ENCODE measurements at regions not wholly inside any gene's neighbourhood (a gene's known extent, or its start where the extent isn't known, plus 50 kb on each side); places are given as distances from the start of the nearest gene placed in this dataset.
"Not testable (repeated sequence)": the region's sequence is repeated elsewhere in the genome, so short reads cannot be mapped to it uniquely, and the experiment has no call there.

DNA sequence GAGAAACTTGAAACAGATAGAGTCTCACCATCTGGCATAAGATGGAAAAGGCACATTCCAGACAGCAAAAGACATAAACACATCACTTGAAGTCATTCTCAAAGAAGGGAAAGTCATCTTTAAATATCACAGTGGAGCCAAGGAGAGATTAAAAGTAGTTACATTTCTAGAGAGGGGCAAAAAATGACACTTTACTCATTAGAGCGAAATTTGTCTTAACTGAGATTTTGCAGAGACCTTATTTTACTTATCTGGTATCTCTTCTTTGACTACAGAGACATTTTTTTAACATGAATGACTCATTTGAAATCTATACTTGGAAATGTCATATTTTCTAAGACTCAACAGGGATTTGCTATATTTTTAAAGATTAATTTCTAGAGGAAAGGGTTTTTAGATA, 339.0 kb upstream of the KIF2B start:
- peaks cover 3% of the 10 kb centered on the region for H3K9me3 Mint-ChIP-seq
- H3K27me3 Mint-ChIP-seq: no peaks in the 10 kb centered on the region
- H3K36me3 Mint-ChIP-seq: no peaks in the 10 kb centered on the region
- no peak for DNase-seq
- H3K27ac Mint-ChIP-seq: no peak overlapping the region
- H3K4me1 Mint-ChIP-seq: no peaks in the 10 kb centered on the region
- no peak overlapping the region for H3K4me3 Mint-ChIP-seq

DNA sequence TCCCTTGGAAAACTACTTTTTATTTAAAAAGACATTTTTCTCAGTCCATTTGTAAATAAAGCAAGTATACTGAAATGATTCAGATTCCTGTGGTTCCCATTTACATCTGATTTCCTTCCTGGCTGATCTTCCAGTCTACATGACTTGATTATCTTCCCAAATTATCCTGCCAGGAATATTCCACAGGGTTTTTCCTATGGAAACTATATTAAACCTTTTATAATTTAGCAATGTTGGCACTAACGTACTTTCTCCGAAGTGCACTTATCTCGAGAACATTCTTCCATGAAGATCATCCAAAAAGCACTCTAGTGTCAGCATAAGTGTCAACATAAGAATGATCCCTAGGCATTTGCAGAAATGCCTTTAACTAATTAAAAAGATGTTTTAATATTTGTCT, 347.7 kb upstream of the KIF2B start:
- Mint-ChIP-seq H3K9me3 (no peaks in the 10 kb centered on the region), H3K4me3 (no peak overlapping the region), H3K36me3 (no peaks in the 10 kb centered on the region), H3K4me1 (no peaks in the 10 kb centered on the region), H3K27ac (no peak overlapping the region), H3K27me3 (no peaks in the 10 kb centered on the region)
- DNase-seq: no peak

DNA sequence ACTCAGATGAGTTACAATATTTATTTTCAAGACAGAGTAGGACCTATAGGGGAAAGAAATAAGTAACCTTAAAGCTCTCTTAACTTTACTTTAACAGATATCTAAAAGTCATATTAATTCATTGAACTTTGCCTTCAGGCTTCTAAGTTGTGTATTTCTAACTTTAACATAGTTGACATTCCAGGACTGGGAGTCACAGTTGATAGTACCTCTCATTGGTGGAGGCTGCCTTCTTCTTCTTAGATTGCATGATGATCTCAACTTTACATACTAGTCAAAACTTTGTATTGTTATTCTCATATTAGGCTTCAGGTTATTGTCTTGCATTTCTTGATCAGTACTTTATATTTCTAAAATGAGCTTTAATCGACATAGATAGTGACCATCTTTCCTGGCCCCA, 350.1 kb upstream of the KIF2B start:
- Mint-ChIP-seq H3K4me1 (no peaks in the 10 kb centered on the region), H3K27me3 (no peaks in the 10 kb centered on the region), H3K36me3 (no peaks in the 10 kb centered on the region), H3K9me3 (peaks cover 4% of the 10 kb centered on the region), H3K4me3 (no peak overlapping the region), H3K27ac (no peak overlapping the region)
- no peak for DNase-seq

DNA sequence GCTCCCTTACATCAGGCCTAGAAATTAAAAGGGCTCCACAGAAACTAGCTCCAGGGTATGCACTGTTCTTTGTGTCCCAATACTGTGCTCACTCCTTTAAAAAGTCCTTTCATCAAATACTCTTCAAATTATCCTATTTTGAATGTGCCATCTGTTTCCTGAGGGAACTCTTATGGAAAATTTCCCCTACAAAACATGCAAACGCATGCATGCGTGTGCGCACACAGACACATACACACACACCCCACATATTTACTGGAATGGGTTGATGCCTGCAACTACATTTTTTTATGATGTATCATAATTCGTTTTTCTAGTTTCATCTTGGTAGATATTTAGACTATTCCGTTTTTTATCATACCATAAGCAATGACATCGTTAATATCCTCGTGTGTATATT, 351.2 kb upstream of the KIF2B start:
- no peak overlapping the region for H3K4me3 Mint-ChIP-seq
- H3K27me3 Mint-ChIP-seq: no peaks in the 10 kb centered on the region
- no peak overlapping the region for H3K27ac Mint-ChIP-seq
- H3K4me1 Mint-ChIP-seq: no peaks in the 10 kb centered on the region
- peaks cover 4% of the 10 kb centered on the region for H3K9me3 Mint-ChIP-seq
- no peak for DNase-seq
- no peaks in the 10 kb centered on the region for H3K36me3 Mint-ChIP-seq

GRCh38 chr17:53470626-53471025, 352.1 kb upstream of the KIF2B start:
- no peaks in the 10 kb centered on the region for H3K4me1 Mint-ChIP-seq
- peaks cover 4% of the 10 kb centered on the region for H3K9me3 Mint-ChIP-seq
- no peaks in the 10 kb centered on the region for H3K27me3 Mint-ChIP-seq
- no peak overlapping the region for H3K4me3 Mint-ChIP-seq
- H3K36me3 Mint-ChIP-seq: no peaks in the 10 kb centered on the region
- no peak for DNase-seq
- H3K27ac Mint-ChIP-seq: no peak overlapping the region

DNA sequence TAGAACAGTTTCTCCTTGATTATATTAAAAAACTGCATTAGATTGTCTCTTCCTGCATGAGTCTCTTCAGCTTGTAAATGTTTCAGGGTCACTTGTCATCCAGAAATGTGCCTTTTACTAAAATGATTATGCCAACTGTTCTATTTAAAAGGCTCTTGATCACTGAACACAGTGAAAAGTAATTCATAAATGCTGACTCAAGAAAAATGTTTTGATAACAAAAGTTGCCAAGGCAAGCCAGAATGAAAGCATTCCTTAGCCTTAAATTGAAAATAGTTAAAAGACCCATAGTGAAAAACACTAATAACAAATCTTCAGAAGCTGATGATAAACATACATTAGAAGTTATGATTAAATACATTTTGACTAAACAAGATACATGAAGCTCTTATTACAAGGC, 356.0 kb upstream of the KIF2B start:
- no peaks in the 10 kb centered on the region for H3K36me3 Mint-ChIP-seq
- no peak for DNase-seq
- H3K27me3 Mint-ChIP-seq: no peaks in the 10 kb centered on the region
- H3K4me1 Mint-ChIP-seq: no peaks in the 10 kb centered on the region
- H3K4me3 Mint-ChIP-seq: no peak overlapping the region
- H3K27ac Mint-ChIP-seq: no peak overlapping the region
- peaks cover 6% of the 10 kb centered on the region for H3K9me3 Mint-ChIP-seq

DNA sequence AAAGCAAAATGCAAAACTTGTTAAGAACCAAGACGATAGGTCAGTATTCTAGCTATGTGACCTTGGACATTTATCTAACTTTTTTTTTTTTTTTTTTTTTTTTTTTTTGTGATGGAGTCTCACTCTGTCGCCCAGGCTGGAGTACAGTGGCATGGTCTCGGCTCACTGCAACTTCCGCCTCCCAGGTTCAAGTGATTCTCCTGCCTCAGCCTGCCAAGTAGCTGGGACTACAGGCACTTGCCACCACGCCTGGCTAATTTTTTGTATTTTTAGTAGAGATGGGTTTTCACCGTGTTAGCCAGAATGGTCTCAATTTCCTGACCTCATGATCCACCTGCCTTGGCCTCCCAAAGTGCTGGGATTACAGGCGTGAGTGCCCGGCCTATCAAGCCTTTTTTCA, 358.3 kb upstream of the KIF2B start:
- not testable (repeated sequence) for H3K36me3 Mint-ChIP-seq, H3K4me1 Mint-ChIP-seq, H3K9me3 Mint-ChIP-seq, H3K27me3 Mint-ChIP-seq, DNase-seq, H3K27ac Mint-ChIP-seq, H3K4me3 Mint-ChIP-seq

DNA sequence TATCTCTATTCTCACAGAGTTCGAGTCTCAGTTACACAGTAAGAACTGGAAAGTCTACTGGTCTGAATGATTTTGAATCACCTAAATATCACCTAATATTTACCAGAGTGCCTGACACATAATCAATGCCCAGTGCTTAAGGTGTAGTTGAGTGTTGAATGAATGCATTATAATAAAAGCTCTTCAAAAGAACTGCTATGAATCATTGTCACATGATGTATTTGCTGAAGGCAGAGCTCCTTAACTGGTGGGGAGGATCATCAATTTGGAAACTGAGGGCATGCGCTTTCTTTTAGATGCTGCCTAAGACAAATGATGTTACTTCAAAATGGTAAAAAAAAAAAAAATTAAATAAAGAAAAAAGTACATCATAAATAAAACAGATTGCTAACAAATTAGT, 359.4 kb upstream of the KIF2B start:
- Mint-ChIP-seq H3K36me3 (no peaks in the 10 kb centered on the region), H3K4me1 (no peaks in the 10 kb centered on the region), H3K9me3 (peaks cover 5% of the 10 kb centered on the region), H3K27me3 (no peaks in the 10 kb centered on the region), H3K4me3 (no peak overlapping the region), H3K27ac (no peak overlapping the region)
- no peak for DNase-seq

GRCh38 chr17:53462393-53462811, 360.3 kb upstream of the KIF2B start:
- Mint-ChIP-seq H3K27ac (no peak overlapping the region), H3K4me1 (no peaks in the 10 kb centered on the region), H3K27me3 (no peaks in the 10 kb centered on the region), H3K4me3 (no peak overlapping the region), H3K9me3 (peaks cover 1% of the 10 kb centered on the region), H3K36me3 (no peaks in the 10 kb centered on the region)
- DNase-seq: no peak

DNA sequence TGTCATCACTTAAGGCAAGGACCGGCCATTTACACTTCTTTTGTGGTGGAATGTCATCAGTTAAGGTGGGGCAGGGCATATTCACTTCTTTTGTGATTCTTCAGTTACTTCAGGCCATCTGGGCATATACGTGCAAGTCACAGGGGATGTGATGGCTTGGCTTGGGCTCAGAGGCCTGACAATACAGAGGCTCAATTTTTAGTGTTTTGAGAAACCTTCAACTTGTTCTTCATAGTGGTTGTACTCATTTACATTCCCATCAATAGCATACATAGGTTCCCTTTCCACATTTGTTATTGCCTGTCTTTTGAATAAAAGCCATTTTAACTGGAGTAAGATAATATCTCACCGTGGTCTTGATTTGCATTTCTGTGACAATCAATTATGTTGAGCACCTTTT, 366.8 kb upstream of the KIF2B start:
- H3K4me1 Mint-ChIP-seq, H3K9me3 Mint-ChIP-seq, H3K27ac Mint-ChIP-seq, DNase-seq, H3K4me3 Mint-ChIP-seq, H3K27me3 Mint-ChIP-seq, H3K36me3 Mint-ChIP-seq: not testable (repeated sequence)

- H3K27ac Mint-ChIP-seq: no peak overlapping the region
- no peaks in the 10 kb centered on the region for H3K4me1 Mint-ChIP-seq
- no peak overlapping the region for H3K4me3 Mint-ChIP-seq
- H3K27me3 Mint-ChIP-seq: no peaks in the 10 kb centered on the region
- peaks cover 5% of the 10 kb centered on the region for H3K9me3 Mint-ChIP-seq
- H3K36me3 Mint-ChIP-seq: no peaks in the 10 kb centered on the region
- DNase-seq: no peak
Measured at GRCh38 chr17:53454337-53454736, 368.4 kb upstream of the KIF2B start.

DNA sequence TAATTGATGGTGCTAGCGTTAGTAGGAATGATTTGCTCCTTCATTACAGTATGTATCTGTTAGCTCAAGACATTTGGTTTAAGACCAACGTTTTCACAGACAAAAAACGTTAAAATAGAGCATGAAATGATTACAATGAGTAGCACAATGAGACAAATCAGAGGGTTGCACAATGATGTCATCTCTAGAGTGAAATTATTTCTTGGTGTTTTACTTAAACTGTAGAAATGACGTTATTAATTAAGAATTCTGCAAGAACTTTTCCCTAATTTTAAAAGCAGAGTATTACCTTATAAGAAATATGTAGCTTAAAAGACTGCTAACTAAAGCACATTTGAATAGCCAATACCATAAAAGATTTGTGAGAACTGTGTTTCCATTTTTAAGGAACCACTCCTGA, 373.4 kb upstream of the KIF2B start:
- Mint-ChIP-seq H3K27ac (no peak overlapping the region), H3K4me3 (no peak overlapping the region), H3K27me3 (no peaks in the 10 kb centered on the region), H3K4me1 (no peaks in the 10 kb centered on the region), H3K36me3 (no peaks in the 10 kb centered on the region), H3K9me3 (peaks cover under 1% of the 10 kb centered on the region)
- no peak for DNase-seq

GRCh38 chr17:53428913-53429312, 393.8 kb upstream of the KIF2B start:
- Mint-ChIP-seq H3K36me3 (no peaks in the 10 kb centered on the region), H3K27ac (no peak overlapping the region), H3K4me1 (no peaks in the 10 kb centered on the region), H3K27me3 (no peaks in the 10 kb centered on the region), H3K4me3 (no peak overlapping the region), H3K9me3 (peaks cover 3% of the 10 kb centered on the region)
- DNase-seq: no peak

GRCh38 chr17:53426505-53426904, 396.2 kb upstream of the KIF2B start:
- H3K9me3 Mint-ChIP-seq: peaks cover 3% of the 10 kb centered on the region
- no peaks in the 10 kb centered on the region for H3K27me3 Mint-ChIP-seq
- H3K27ac Mint-ChIP-seq: no peak overlapping the region
- no peaks in the 10 kb centered on the region for H3K36me3 Mint-ChIP-seq
- DNase-seq: no peak
- H3K4me3 Mint-ChIP-seq: no peak overlapping the region
- H3K4me1 Mint-ChIP-seq: no peaks in the 10 kb centered on the region

DNA sequence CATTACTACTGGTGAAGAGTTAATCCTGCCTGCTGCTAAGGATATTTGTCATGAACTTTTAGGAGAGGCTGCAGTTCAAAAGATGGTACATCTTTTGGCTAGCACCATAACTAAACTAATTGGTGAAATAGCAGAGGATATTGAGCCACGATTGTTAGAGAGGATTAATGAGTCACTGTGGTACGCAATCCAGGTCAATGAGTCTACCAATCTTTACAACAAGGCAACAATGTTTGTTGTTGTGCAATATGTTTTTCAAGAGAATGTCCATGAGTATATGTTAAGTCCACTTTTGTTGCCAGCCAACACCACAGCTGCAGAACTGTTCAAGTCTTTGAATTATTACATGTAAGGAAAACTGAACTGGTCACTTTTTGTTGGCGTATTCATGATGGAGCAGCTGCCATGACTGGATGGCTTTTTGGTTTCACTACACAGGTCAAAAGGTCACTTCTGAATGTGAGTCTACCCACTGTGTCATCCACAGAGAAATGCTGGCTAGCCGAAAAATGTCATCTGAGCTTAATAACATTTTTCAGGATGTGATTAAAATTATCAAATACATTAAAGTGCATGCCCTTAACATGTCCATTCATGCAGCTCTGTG, 402.6 kb upstream of the KIF2B start:
- no peak for DNase-seq
- no peak overlapping the region for H3K27ac Mint-ChIP-seq
- no peaks in the 10 kb centered on the region for H3K27me3 Mint-ChIP-seq
- H3K4me3 Mint-ChIP-seq: no peak overlapping the region
- H3K36me3 Mint-ChIP-seq: no peaks in the 10 kb centered on the region
- no peaks in the 10 kb centered on the region for H3K4me1 Mint-ChIP-seq
- peaks cover 2% of the 10 kb centered on the region for H3K9me3 Mint-ChIP-seq

DNA sequence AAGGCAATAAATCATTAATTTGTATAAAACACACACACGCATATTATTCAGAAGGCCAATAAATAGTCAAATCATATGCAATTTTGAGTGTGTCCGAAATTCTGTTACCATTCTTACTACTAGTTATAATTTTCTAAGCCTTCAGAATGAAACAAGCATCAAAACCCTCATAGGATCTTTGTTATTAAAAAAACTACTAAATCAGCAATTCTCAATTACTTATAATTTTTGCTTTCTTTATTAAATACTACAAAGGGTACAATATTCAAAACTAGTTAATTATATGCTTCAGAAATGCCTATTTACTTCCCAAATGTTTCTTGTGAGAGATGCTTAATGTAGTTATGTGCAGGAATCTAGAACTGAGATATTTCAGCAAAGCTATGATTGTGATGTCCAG, 413.1 kb upstream of the KIF2B start:
- Mint-ChIP-seq H3K27ac (no peak overlapping the region), H3K27me3 (peaks cover 3% of the 10 kb centered on the region), H3K9me3 (peaks cover 12% of the 10 kb centered on the region), H3K36me3 (no peaks in the 10 kb centered on the region), H3K4me1 (no peaks in the 10 kb centered on the region), H3K4me3 (no peak overlapping the region)
- DNase-seq: no peak

GRCh38 chr17:53406907-53407306, 415.8 kb upstream of the KIF2B start:
- no peaks in the 10 kb centered on the region for H3K4me1 Mint-ChIP-seq
- no peak overlapping the region for H3K4me3 Mint-ChIP-seq
- no peaks in the 10 kb centered on the region for H3K36me3 Mint-ChIP-seq
- H3K27ac Mint-ChIP-seq: no peak overlapping the region
- no peak for DNase-seq
- peaks cover 3% of the 10 kb centered on the region for H3K27me3 Mint-ChIP-seq
- peaks cover 10% of the 10 kb centered on the region for H3K9me3 Mint-ChIP-seq
